SK-N-SH (cell line): ENCODE measurements at regions not wholly inside any gene's neighbourhood (a gene's known extent, or its start where the extent isn't known, plus 50 kb on each side); places are given as distances from the start of the nearest gene placed in this dataset.

Source experiments
- CTCF ChIA-PET: fragments of 300-600, 350-600 bp; formaldehyde crosslinking; extraction: SDS; loops from one replicate; lab custom pipeline; 2021; lab: Yijun Ruan, JAX
- POLR2A ChIA-PET: fragments of 350-600 bp; sonication (Branson Sonifier 250); formaldehyde crosslinking; extraction: SDS; loops from one replicate; lab custom pipeline; 2020; ENCODE audit warnings: antibody characterized with exemption, inconsistent platforms; lab: Yijun Ruan, JAX
- DNase-seq: peaks from one replicate; pipeline ENCODE4 v3.0.0; 2012
- H2AFZ ChIP-seq: fragments of 200-600 bp; sonication (generic); 2 replicates; pipeline ENCODE4 v1.8.1; 2016; ENCODE audit warnings: antibody characterized with exemption, mild to moderate bottlenecking, low read depth
- H3F3A ChIP-seq: fragments of 200-600 bp; sonication (generic); replicated peaks from 2 replicates; pipeline ENCODE3; 2016; ENCODE audit warnings: antibody characterized with exemption, mild to moderate bottlenecking; ENCODE audit not compliant: insufficient read depth
- H3K27ac ChIP-seq, 2 experiments: fragments of 200-500 bp in 1 of 2; fragments of 200-600 bp in 1 of 2; sonication (Bioruptor generic) in 1 of 2; sonication (generic), shearing (Covaris generic) in 1 of 2; 2 replicates each; pipeline versions ENCODE4 v1.5.1 to v1.6.1; 2014 to 2016; ENCODE audit warnings: low read depth in 2 of 2, inconsistent platforms in 1 of 2, low read length in 1 of 2, mild to moderate bottlenecking in 1 of 2, mixed read lengths in 1 of 2
- H3K27me3 ChIP-seq: fragments of 200-600 bp; sonication (generic), shearing (Covaris generic); 2 replicates; pipeline ENCODE4 v1.6.1; 2016; ENCODE audit warnings: mixed run types; ENCODE audit not compliant: insufficient read depth
- H3K36me3 ChIP-seq, 2 experiments: fragments of 200-500 bp in 1 of 2; fragments of 200-600 bp in 1 of 2; sonication (Bioruptor generic) in 1 of 2; sonication (generic) in 1 of 2; replicated peaks in 1 of 2; 2 replicates each; pipeline versions ENCODE3 to v1.5.1; 2014 to 2016; ENCODE audit warnings: low read length in 1 of 2, mild to moderate bottlenecking in 1 of 2; ENCODE audit not compliant: insufficient read depth in 2 of 2, control insufficient read depth in 1 of 2
- H3K4me1 ChIP-seq, 2 experiments: fragments of 200-500 bp in 1 of 2; fragments of 200-600 bp in 1 of 2; sonication (Bioruptor generic) in 1 of 2; sonication (generic), shearing (Covaris generic) in 1 of 2; 2 replicates each; pipeline versions ENCODE4 v1.5.1 to v1.6.1; 2014 to 2016; ENCODE audit warnings: low read depth in 1 of 2, low read length in 1 of 2, mixed run types in 1 of 2; ENCODE audit not compliant: insufficient read depth in 2 of 2, control insufficient read depth in 1 of 2
- H3K4me2 ChIP-seq: fragments of 200-600 bp; sonication (generic), shearing (Covaris generic); 2 replicates; pipeline ENCODE4 v1.6.1; 2017; ENCODE audit warnings: mixed run types
- H3K4me3 ChIP-seq, 2 experiments: fragments of 200-500 bp in 1 of 2; fragments of 200-600 bp in 1 of 2; sonication (Bioruptor generic) in 1 of 2; sonication (generic), shearing (Covaris generic) in 1 of 2; 2 replicates each; pipeline versions ENCODE4 v1.5.1 to v1.8.1; 2014 to 2016; ENCODE audit warnings: low read depth in 2 of 2, inconsistent platforms in 1 of 2, low read length in 1 of 2, mild to moderate bottlenecking in 1 of 2, mixed read lengths in 1 of 2, moderate library complexity in 1 of 2
- H3K79me2 ChIP-seq: fragments of 200-600 bp; sonication (generic); 2 replicates; pipeline ENCODE4 v1.8.1; 2017; ENCODE audit warnings: mild to moderate bottlenecking; ENCODE audit not compliant: insufficient read depth
- H3K9ac ChIP-seq: fragments of 200-600 bp; sonication (generic); 2 replicates; pipeline ENCODE4 v1.6.1; 2017; ENCODE audit warnings: mixed run types
- H3K9me2 ChIP-seq: fragments of 200-600 bp; sonication (generic); 2 replicates; pipeline ENCODE4 v1.6.1; 2017; ENCODE audit warnings: mixed run types
- H3K9me3 ChIP-seq: fragments of 200-600 bp; sonication (generic); 2 replicates; pipeline ENCODE4 v1.6.1; 2017; ENCODE audit warnings: mixed run types, mild to moderate bottlenecking, moderate library complexity
- H4K20me1 ChIP-seq: fragments of 200-600 bp; sonication (generic); 2 replicates; pipeline ENCODE4 v1.6.1; 2017; ENCODE audit warnings: mild to moderate bottlenecking, mixed run types; ENCODE audit not compliant: insufficient read depth
- CHD2 ChIP-seq: fragments of 150-350 bp; IDR thresholded peaks from 2 replicates; pipeline ENCODE4 v1.6.1; 2018; ENCODE audit warnings: low read length; ENCODE audit not compliant: partially characterized antibody
- CTCF ChIP-seq: fragments of 200-600 bp; sonication (generic); IDR thresholded peaks from 2 replicates; pipeline ENCODE4 v1.6.1; 2017; ENCODE audit warnings: antibody characterized with exemption, mild to moderate bottlenecking, moderate library complexity
- ELF1 ChIP-seq: IDR thresholded peaks from 2 replicates; pipeline ENCODE4 v1.4.0; 2012
- FOSL2 ChIP-seq: IDR thresholded peaks from 2 replicates; pipeline ENCODE4 v1.4.0; 2012; ENCODE audit warnings: low read depth, mild to moderate bottlenecking, moderate library complexity, borderline replicate concordance
- FOXJ3 ChIP-seq: sonication (generic); formaldehyde crosslinking; IDR thresholded peaks from 2 replicates; pipeline ENCODE4 v1.5.1; 2020; ENCODE audit warnings: mild to moderate bottlenecking, missing genetic modification reagents
- FOXM1 ChIP-seq: IDR thresholded peaks from 2 replicates; pipeline ENCODE4 v1.4.0; 2012; ENCODE audit warnings: low read depth, mild to moderate bottlenecking
- GABPA ChIP-seq: IDR thresholded peaks from 2 replicates; pipeline ENCODE4 v1.4.0; 2012; ENCODE audit warnings: low read depth, mild to moderate bottlenecking
- GATA2 ChIP-seq: sonication (generic); formaldehyde crosslinking; IDR thresholded peaks from 2 replicates; pipeline ENCODE4 v1.5.0; 2020; ENCODE audit warnings: mild to moderate bottlenecking, missing genetic modification reagents
- RAD21 ChIP-seq: IDR thresholded peaks from 2 replicates; pipeline ENCODE4 v1.6.1; 2012; ENCODE audit warnings: mild to moderate bottlenecking, low read length
- RCOR1 ChIP-seq: fragments of 150-350 bp; IDR thresholded peaks from 2 replicates; pipeline ENCODE4 v1.6.1; 2017; ENCODE audit warnings: antibody characterized with exemption, low read length
- REST ChIP-seq: IDR thresholded peaks from 2 replicates; pipeline ENCODE4 v1.6.1; 2012; ENCODE audit warnings: mild to moderate bottlenecking, low read depth, low read length, moderate library complexity
- RXRA ChIP-seq: IDR thresholded peaks from 2 replicates; pipeline ENCODE4 v1.4.0; 2012; ENCODE audit warnings: low read depth, mild to moderate bottlenecking, borderline replicate concordance
- TAF1 ChIP-seq: IDR thresholded peaks from 2 replicates; pipeline ENCODE4 v1.6.1; 2012; ENCODE audit warnings: low read depth, mild to moderate bottlenecking, low read length, moderate library complexity, borderline replicate concordance
- TEAD4 ChIP-seq: IDR thresholded peaks from 2 replicates; pipeline ENCODE4 v1.4.0; 2012; ENCODE audit warnings: mild to moderate bottlenecking, borderline replicate concordance; ENCODE audit not compliant: insufficient read depth
- USF2 ChIP-seq: fragments of 150-350 bp; IDR thresholded peaks from 2 replicates; pipeline ENCODE4 v1.6.1; 2017; ENCODE audit warnings: antibody characterized with exemption, low read length, low read depth, borderline replicate concordance
- ZBTB33 ChIP-seq: IDR thresholded peaks from 2 replicates; pipeline ENCODE4 v1.4.0; 2012; ENCODE audit warnings: low read depth, borderline replicate concordance

- Histone ChIP-seq H3K27ac (no peak overlapping the region), H3K4me3 (no peak overlapping the region), H3K79me2 (no peaks in the 10 kb centered on the region), H3K4me2 (no peak overlapping the region), H3K9ac (no peak overlapping the region), H3F3A (no peaks in the 10 kb centered on the region), H2AFZ (no peak overlapping the region), H3K9me3 (no peaks in the 10 kb centered on the region), H3K9me2 (no peaks in the 10 kb centered on the region)
- no peak for DNase-seq
- no peak for TF ChIP-seq USF2
- TF ChIP-seq RXRA, result no peak
- no peak for TF ChIP-seq RAD21
- TF ChIP-seq ZBTB33, result no peak
- TF ChIP-seq GABPA, result no peak
- TF ChIP-seq GATA2 (CRISPR knock-in tag), result no peak
- no peak for TF ChIP-seq RCOR1
- TF ChIP-seq FOXM1, result no peak
- no peak for TF ChIP-seq TEAD4
- no peak for TF ChIP-seq REST
- TF ChIP-seq TAF1, result no peak
- no peak for TF ChIP-seq CHD2
- no peak for TF ChIP-seq ELF1
- TF ChIP-seq FOSL2, result no peak
- no peak for TF ChIP-seq CTCF
- TF ChIP-seq FOXJ3 (CRISPR knock-in tag), result no peak
- TF ChIP-seq, all 33 proteins: peak for 0
- Histone ChIP-seq H3K27me3 (no peaks in the 10 kb centered on the region), H3K36me3 (no peaks in the 10 kb centered on the region), H3K4me1 (no peaks in the 10 kb centered on the region), H4K20me1 (no peaks in the 10 kb centered on the region)
- ChIA-PET POLR2A (no interaction called here), CTCF (no interaction called here)
Observed at GRCh38 chr3:145307272-145307671, 853.7 kb downstream of the PLOD2 start.
